ENCODE measurements at regions not wholly inside any gene's neighbourhood (a gene's known extent, or its start where the extent isn't known, plus 50 kb on each side); places are given as distances from the start of the nearest gene placed in this dataset.
"Not testable (repeated sequence)": the region's sequence is repeated elsewhere in the genome, so short reads cannot be mapped to it uniquely, and the experiment has no call there.

DNA sequence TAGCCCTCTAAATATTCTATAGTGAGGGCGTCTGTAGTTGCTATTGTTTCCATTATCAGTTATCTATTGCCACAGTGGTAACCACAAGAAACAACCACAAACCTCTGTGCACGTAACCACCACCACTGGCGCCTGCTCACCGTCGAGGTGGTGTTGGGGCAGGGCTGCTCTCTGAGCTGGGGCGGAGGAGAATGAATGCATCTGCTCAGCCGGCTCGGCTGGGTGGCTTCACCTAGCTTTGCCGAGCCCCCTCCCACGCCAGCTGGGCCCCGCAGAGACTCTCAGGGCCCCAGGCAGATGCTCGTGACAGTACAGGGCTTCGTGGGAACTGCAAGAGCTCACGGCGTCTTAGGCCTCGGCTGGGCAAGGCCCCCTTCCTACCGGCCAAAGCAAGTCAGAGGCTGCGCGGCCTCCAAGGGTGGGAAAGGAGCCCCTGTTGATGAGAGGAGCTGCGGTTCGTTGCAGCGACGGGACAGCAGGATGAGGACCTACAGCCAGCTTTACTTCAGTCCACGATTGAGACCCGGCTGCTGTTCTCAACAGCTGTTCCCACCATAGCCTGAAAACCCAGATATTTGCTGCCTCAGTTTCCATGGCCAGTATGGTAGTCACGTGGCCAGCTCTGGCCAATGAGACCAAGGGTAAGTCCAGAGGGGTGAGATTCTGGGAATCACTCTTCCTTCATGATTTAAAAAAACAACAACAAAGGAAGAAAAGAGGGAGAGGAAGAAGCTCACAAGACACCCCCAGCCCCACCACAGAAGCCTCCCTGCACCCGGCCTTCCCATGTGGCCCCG is 120.2 kb upstream of the AFDN start:
- Histone ChIP-seq H3K9me3 (no peaks in the 10 kb centered on the region), H3K27me3 (ENCODE audit: insufficient read depth in 3 of 3, low read length in 2 of 3) (no peaks in the 10 kb centered on the region), H3K4me3 (no peak overlapping the region), H3K4me1 (no peaks in the 10 kb centered on the region), H3K36me3 (ENCODE audit: insufficient read depth in 1 of 2, low read depth in 1 of 2) (no peaks in the 10 kb centered on the region), H3K27ac (no peak overlapping the region)
- WGBS, 3 donors = 88 to 93% (median 92%) methylated on average over 28 of the region's 28 CpGs
- no peak for TF ChIP-seq CTCF (IDR thresholded peaks at IDR 0.05)
- no peak for ATAC-seq
- intact Hi-C loops (cut with DNase I) = no loop called here
- no peak for DNase-seq

GRCh38 chr6:167707686-167708500 is 118.8 kb upstream of the AFDN start:
- Histone ChIP-seq H3K27ac (no peak overlapping the region), H3K4me1 (no peaks in the 10 kb centered on the region), H3K4me3 (no peak overlapping the region), H3K36me3 (ENCODE audit: insufficient read depth in 1 of 2, low read depth in 1 of 2) (no peaks in the 10 kb centered on the region), H3K27me3 (ENCODE audit: insufficient read depth in 3 of 3, low read length in 2 of 3) (peaks cover 0 to 4% (median 0%) of the 10 kb centered on the region in 3 donors), H3K9me3 (no peaks in the 10 kb centered on the region)
- WGBS, 3 donors = 67 to 75% (median 69%) methylated on average over 24 to 25 of the region's 25 CpGs
- intact Hi-C loops (cut with DNase I) = no loop called here
- DNase-seq (no peak), ATAC-seq (no peak)
- no peak for TF ChIP-seq CTCF (IDR thresholded peaks at IDR 0.05)

DNA sequence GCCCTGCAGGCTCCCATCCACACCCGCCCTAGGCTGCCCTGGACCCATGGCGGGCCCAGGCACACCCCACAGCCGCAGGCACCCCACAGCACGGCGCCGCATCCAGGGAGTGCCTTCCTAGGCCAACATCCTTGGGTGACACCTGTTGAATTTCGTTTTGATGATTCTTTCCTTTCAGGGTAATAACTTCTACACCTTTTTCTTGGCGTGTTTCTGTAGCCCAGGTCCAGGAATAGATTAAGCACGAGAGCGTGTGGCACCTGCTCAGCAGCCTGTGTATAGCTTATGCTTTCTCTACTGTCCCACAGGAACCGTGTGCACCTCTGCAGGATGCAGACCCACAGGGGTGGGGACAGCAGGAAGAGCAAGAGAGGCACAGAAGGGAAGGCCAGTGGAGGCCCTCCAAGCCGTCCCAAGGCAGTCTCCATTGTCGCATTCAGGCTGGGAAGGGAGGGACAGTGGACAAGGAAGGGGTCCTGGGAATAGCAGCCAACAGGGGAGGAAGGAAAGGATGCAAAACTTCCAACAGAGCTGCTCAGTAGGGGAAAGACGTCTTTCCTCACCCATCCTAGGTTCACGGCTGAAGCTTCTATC is 118.1 kb upstream of the AFDN start:
- H3K9me3 ChIP-seq = no peaks in the 10 kb centered on the region
- no peak overlapping the region for H3K27ac ChIP-seq
- ATAC-seq (no peak), DNase-seq (no peak)
- no peak for TF ChIP-seq CTCF (IDR thresholded peaks at IDR 0.05)
- H3K27me3 ChIP-seq (ENCODE audit: insufficient read depth in 3 of 3, low read length in 2 of 3) = peaks cover 0 to 11% (median 5%) of the 10 kb centered on the region in 3 donors
- H3K4me3 ChIP-seq = no peak overlapping the region
- no peaks in the 10 kb centered on the region for H3K4me1 ChIP-seq
- 81 to 85% (median 83%) methylated on average over 15 of the region's 15 CpGs for WGBS, 3 donors
- H3K36me3 ChIP-seq (ENCODE audit: insufficient read depth in 1 of 2, low read depth in 1 of 2) = no peaks in the 10 kb centered on the region
- intact Hi-C loops (cut with DNase I) = no loop called here

DNA sequence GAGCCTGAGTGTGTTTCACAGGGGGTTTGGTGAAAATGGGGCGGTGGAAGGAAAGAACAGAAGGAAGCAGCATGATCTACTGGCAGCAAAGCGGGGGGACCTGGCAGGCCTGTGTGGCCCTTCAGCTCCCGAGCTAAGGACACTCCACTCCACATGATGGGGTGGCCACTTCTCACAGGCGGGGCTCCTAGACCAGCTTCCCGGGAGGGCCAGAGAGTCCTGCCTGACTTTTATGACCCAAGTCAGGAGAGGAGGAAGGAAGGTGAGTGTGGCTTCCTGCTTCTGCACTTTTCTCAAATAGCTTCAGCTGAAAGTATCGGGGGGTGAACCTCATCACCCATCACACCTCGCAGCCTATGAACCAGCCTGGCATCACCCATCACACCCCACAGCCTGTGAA is 117.5 kb upstream of the AFDN start:
- H3K4me1 ChIP-seq = no peaks in the 10 kb centered on the region
- no peak overlapping the region for H3K27ac ChIP-seq
- intact Hi-C loops (cut with DNase I) = no loop called here
- ATAC-seq = no peak
- peaks cover 0 to 11% (median 5%) of the 10 kb centered on the region in 3 donors for H3K27me3 ChIP-seq (ENCODE audit: insufficient read depth in 3 of 3, low read length in 2 of 3)
- 74 to 87% (median 86%) methylated on average over 7 of the region's 7 CpGs for WGBS, 3 donors
- TF ChIP-seq CTCF (IDR thresholded peaks at IDR 0.05) = no peak
- H3K4me3 ChIP-seq = no peak overlapping the region
- H3K9me3 ChIP-seq = no peaks in the 10 kb centered on the region
- H3K36me3 ChIP-seq (ENCODE audit: insufficient read depth in 1 of 2, low read depth in 1 of 2) = no peaks in the 10 kb centered on the region
- no peak for DNase-seq

DNA sequence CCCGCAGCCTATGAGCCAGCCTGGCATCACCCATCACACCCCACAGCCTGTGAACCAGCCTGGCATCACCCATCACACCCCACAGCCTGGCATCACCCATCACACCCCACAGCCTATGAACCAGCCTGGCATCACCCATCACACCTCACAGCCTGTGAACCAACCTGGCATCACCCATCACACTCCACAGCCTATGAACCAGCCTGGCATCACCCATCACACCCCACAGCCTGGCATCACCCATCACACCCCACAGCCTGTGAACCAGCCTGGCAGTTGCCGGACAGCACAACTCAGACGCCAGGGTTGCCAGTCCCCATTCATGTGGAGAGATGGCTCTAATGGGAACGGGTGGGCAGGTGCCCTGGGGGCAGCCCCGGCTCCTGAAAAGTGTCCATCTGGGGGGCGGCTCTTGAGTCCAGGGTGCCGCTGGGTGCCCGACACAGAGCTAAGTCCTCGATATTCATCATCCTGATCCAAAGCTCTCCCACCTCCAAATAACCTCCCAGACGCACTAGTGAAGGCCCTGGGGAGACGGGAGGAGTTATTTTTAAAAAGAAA is 116.9 kb upstream of the AFDN start:
- DNase-seq; H3K9me3 ChIP-seq; H3K4me3 ChIP-seq; H3K27ac ChIP-seq; ATAC-seq; intact Hi-C loops (cut with DNase I); H3K36me3 ChIP-seq (ENCODE audit: insufficient read depth in 1 of 2, low read depth in 1 of 2); H3K4me1 ChIP-seq: not testable (repeated sequence)
- WGBS, 3 donors = 90 to 93% (median 90%) methylated on average over 11 of the region's 11 CpGs
- peaks cover 0 to 11% (median 5%) of the 10 kb centered on the region in 3 donors for H3K27me3 ChIP-seq (ENCODE audit: insufficient read depth in 3 of 3, low read length in 2 of 3)
